H9 (cell line): ENCODE measurements at regions not wholly inside any gene's neighbourhood (a gene's known extent, or its start where the extent isn't known, plus 50 kb on each side); places are given as distances from the start of the nearest gene placed in this dataset.

Source experiments
- DNase-seq: peaks from one replicate; pipeline ENCODE4 v3.0.0-alpha.2; 2017
- H2AFZ ChIP-seq: one replicate; pipeline ENCODE4 v1.6.1; 2013; ENCODE audit warnings: mild to moderate bottlenecking, low read length, control low read depth, moderate library complexity
- H2AK5ac ChIP-seq: 2 replicates; pipeline ENCODE4 v1.6.1; 2013; ENCODE audit warnings: low read length, control low read depth, mixed read lengths; ENCODE audit not compliant: insufficient read length
- H2BK120ac ChIP-seq: one replicate; pipeline ENCODE4 v1.6.1; 2013; ENCODE audit warnings: low read depth, mild to moderate bottlenecking, low read length, control low read depth, inconsistent platforms; ENCODE audit not compliant: poor library complexity, severe bottlenecking
- H2BK12ac ChIP-seq: 2 replicates; pipeline ENCODE4 v1.6.1; 2013; ENCODE audit warnings: low read length, control low read depth, mixed read lengths, low read depth; ENCODE audit not compliant: insufficient read length
- H2BK15ac ChIP-seq: 2 replicates; pipeline ENCODE4 v1.6.1; 2013; ENCODE audit warnings: low read depth, low read length, control low read depth
- H2BK20ac ChIP-seq: one replicate; pipeline ENCODE4 v1.6.1; 2013; ENCODE audit warnings: low read depth, mild to moderate bottlenecking, low read length, control low read depth, inconsistent platforms; ENCODE audit not compliant: poor library complexity, severe bottlenecking
- H2BK5ac ChIP-seq: 2 replicates; pipeline ENCODE4 v1.6.1; 2013; ENCODE audit warnings: low read length, control low read depth, mixed read lengths; ENCODE audit not compliant: insufficient read length
- H3K14ac ChIP-seq: 2 replicates; pipeline ENCODE4 v1.6.1; 2013; ENCODE audit warnings: low read length, control low read depth; ENCODE audit not compliant: insufficient read depth
- H3K18ac ChIP-seq: 2 replicates; pipeline ENCODE4 v1.6.1; 2013; ENCODE audit warnings: low read depth, mild to moderate bottlenecking, mixed read lengths, low read length, control low read depth; ENCODE audit not compliant: insufficient read length
- H3K23ac ChIP-seq: 2 replicates; pipeline ENCODE4 v1.6.1; 2013; ENCODE audit warnings: low read length, control low read depth, mixed read lengths, low read depth; ENCODE audit not compliant: insufficient read length
- H3K23me2 ChIP-seq: 2 replicates; pipeline ENCODE4 v1.6.1; 2013; ENCODE audit warnings: low read depth, mild to moderate bottlenecking, mixed read lengths, low read length, control low read depth; ENCODE audit not compliant: insufficient read length, poor library complexity, severe bottlenecking
- H3K27ac ChIP-seq: 2 replicates; pipeline ENCODE4 v1.5.1; 2013; ENCODE audit warnings: low read length, control low read depth, mixed read lengths, low read depth; ENCODE audit not compliant: insufficient read length
- H3K27me3 ChIP-seq: 2 replicates; pipeline ENCODE4 v1.6.1; 2013; ENCODE audit warnings: low read length, control low read depth, inconsistent platforms; ENCODE audit not compliant: insufficient read depth
- H3K4ac ChIP-seq: 2 replicates; pipeline ENCODE4 v1.6.1; 2013; ENCODE audit warnings: low read depth, mild to moderate bottlenecking, control low read depth, inconsistent platforms, low read length, moderate library complexity
- H3K4me1 ChIP-seq: 2 replicates; pipeline ENCODE4 v1.6.1; 2013; ENCODE audit warnings: low read length, control low read depth, inconsistent platforms; ENCODE audit not compliant: insufficient read depth
- H3K4me2 ChIP-seq: 2 replicates; pipeline ENCODE4 v1.6.1; 2013; ENCODE audit warnings: low read length, control low read depth, mixed read lengths; ENCODE audit not compliant: insufficient read length, insufficient read depth
- H3K56ac ChIP-seq: 2 replicates; pipeline ENCODE4 v1.6.1; 2013; ENCODE audit warnings: low read depth, mild to moderate bottlenecking, mixed read lengths, low read length, control low read depth; ENCODE audit not compliant: insufficient read length
- H3K79me1 ChIP-seq: 2 replicates; pipeline ENCODE4 v1.6.1; 2013; ENCODE audit warnings: low read depth, mild to moderate bottlenecking, moderate library complexity, low read length, control low read depth, inconsistent platforms; ENCODE audit not compliant: insufficient read depth, poor library complexity, severe bottlenecking
- H3K79me2 ChIP-seq: 2 replicates; pipeline ENCODE4 v1.6.1; 2013; ENCODE audit warnings: low read length, control low read depth, inconsistent platforms; ENCODE audit not compliant: insufficient read depth
- H3K9ac ChIP-seq: 2 replicates; pipeline ENCODE4 v1.6.1; 2013; ENCODE audit warnings: low read length, control low read depth, mixed read lengths; ENCODE audit not compliant: insufficient read length; ENCODE audit errors: extremely low read depth
- H3K9me3 ChIP-seq: one replicate; pipeline ENCODE4 v1.6.1; 2013; ENCODE audit warnings: low read depth, low read length, inconsistent platforms; ENCODE audit not compliant: control insufficient read depth
- H3T11ph ChIP-seq: one replicate; pipeline ENCODE4 v1.6.1; 2013; ENCODE audit warnings: mild to moderate bottlenecking, low read length, control low read depth, inconsistent platforms
- H4K20me1 ChIP-seq: one replicate; pipeline ENCODE4 v1.6.1; 2013; ENCODE audit not compliant: control insufficient read depth, insufficient read length, insufficient read depth
- H4K5ac ChIP-seq: 2 replicates; pipeline ENCODE4 v1.6.1; 2013; ENCODE audit warnings: low read depth, mild to moderate bottlenecking, mixed read lengths, low read length, control low read depth; ENCODE audit not compliant: insufficient read length
- H4K8ac ChIP-seq: replicated peaks from 2 replicates; pipeline ENCODE4 v1.6.1; 2013; ENCODE audit warnings: low read length, control low read depth, mixed read lengths, low read depth; ENCODE audit not compliant: insufficient read length
- H4K91ac ChIP-seq: 2 replicates; pipeline ENCODE4 v1.6.1; 2013; ENCODE audit warnings: low read depth, mild to moderate bottlenecking, moderate library complexity, mixed read lengths, low read length, control low read depth; ENCODE audit not compliant: insufficient read length
- H3K27ac Mint-ChIP-seq, 3 experiments: 2 replicates in 2 of 3; 3 replicates in 1 of 3; pipeline ENCODE4 v1.8.0; 2020 to 2021; ENCODE audit warnings: mixed read lengths in 3 of 3, mild to moderate bottlenecking in 1 of 3, moderate library complexity in 1 of 3
- H3K27me3 Mint-ChIP-seq: 2 replicates; pipeline ENCODE4 v1.8.0; 2021; ENCODE audit warnings: low read depth, mild to moderate bottlenecking, moderate library complexity, mixed read lengths
- H3K36me3 Mint-ChIP-seq, 3 experiments: 2 replicates in 2 of 3; 3 replicates in 1 of 3; pipeline ENCODE4 v1.8.0; 2020 to 2021; ENCODE audit warnings: low read depth in 3 of 3, mixed read lengths in 3 of 3; ENCODE audit not compliant: insufficient read depth in 1 of 3
- H3K4me1 Mint-ChIP-seq, 2 experiments: 2 replicates each; pipeline ENCODE4 v1.8.0; 2020; ENCODE audit warnings: mixed read lengths in 2 of 2
- H3K4me3 Mint-ChIP-seq, 2 experiments: 2 replicates in 1 of 2; 3 replicates in 1 of 2; pipeline ENCODE4 v1.8.0; 2020 to 2021; ENCODE audit warnings: mild to moderate bottlenecking in 2 of 2, mixed read lengths in 2 of 2, moderate library complexity in 1 of 2
- H3K9me3 Mint-ChIP-seq, 2 experiments: 2 replicates in 1 of 2; 3 replicates in 1 of 2; pipeline ENCODE4 v1.8.0; 2020; ENCODE audit warnings: mild to moderate bottlenecking in 2 of 2, mixed read lengths in 2 of 2, moderate library complexity in 1 of 2
- CTCF ChIP-seq: fragments of 200-600 bp; sonication (generic); conservative IDR thresholded peaks from 3 replicates; pipeline ENCODE4 v1.8.0; 2021; ENCODE audit warnings: antibody characterized with exemption, mild to moderate bottlenecking
- WGBS: extraction: QIAGEN DNeasy Blood & Tissue Kit; methylation state at CpG from one replicate; pipeline ENCODE4 v1.1.7; 2013; ENCODE audit warnings: missing lambda C conversion rate, low lambda C conversion rate, mixed read lengths; ENCODE audit not compliant: insufficient read length; ENCODE audit errors: extremely low coverage; 5-methylcytosine and 5-hydroxymethylcytosine counted together

GRCh38 chr5:92904021-92904420 lies 677.0 kb downstream of the NR2F1-AS1 start:
- Histone ChIP-seq H3K4me1 (peaks cover 2% of the 10 kb centered on the region; the same call in 1 of the 2 replicates), H3K14ac (no peak overlapping the region), H3K79me1 (no peaks in the 10 kb centered on the region), H4K20me1 (no peaks in the 10 kb centered on the region), H3K4me2 (no peak overlapping the region), H2BK5ac (no peak overlapping the region), H2BK15ac (no peak overlapping the region), H3K18ac (no peak overlapping the region), H2BK12ac (no peak overlapping the region), H3K79me2 (no peaks in the 10 kb centered on the region), H3K27ac (no peak overlapping the region), H4K5ac (no peak overlapping the region), H3K4ac (no peak overlapping the region), H2BK20ac (no peak overlapping the region), H3T11ph (no peak overlapping the region), H3K27me3 (no peaks in the 10 kb centered on the region), H2BK120ac (no peak overlapping the region), H4K91ac (no peak overlapping the region), H2AFZ (no peak overlapping the region), H3K23ac (no peak overlapping the region), H4K8ac (no peak overlapping the region), H3K9me3 (no peaks in the 10 kb centered on the region), H3K23me2 (no peaks in the 10 kb centered on the region), H2AK5ac (no peak overlapping the region), H3K9ac (no peak overlapping the region), H3K56ac (no peak overlapping the region)
- H3K4me1 Mint-ChIP-seq = peaks cover under 1 to 1% of the 10 kb centered on the region in 2 experiments; a peak in 2 of 4 replicates
- no peak for TF ChIP-seq CTCF
- no peak overlapping the region for H3K27ac Mint-ChIP-seq
- no peaks in the 10 kb centered on the region for H3K36me3 Mint-ChIP-seq
- DNase-seq = no peak
- H3K4me3 Mint-ChIP-seq = no peak overlapping the region
- no peaks in the 10 kb centered on the region for H3K9me3 Mint-ChIP-seq
- H3K27me3 Mint-ChIP-seq = no peaks in the 10 kb centered on the region
- WGBS = no CpG with 5 or more reads among the region's 3 CpGs
